CD4-positive, alpha-beta T cell (primary cell): ENCODE measurements at regions not wholly inside any gene's neighbourhood (a gene's known extent, or its start where the extent isn't known, plus 50 kb on each side); places are given as distances from the start of the nearest gene placed in this dataset.
"Not testable (repeated sequence)": the region's sequence is repeated elsewhere in the genome, so short reads cannot be mapped to it uniquely, and the experiment has no call there.

Experiments used
- ATAC-seq: fragments of 200-7000 bp; cut with Tn5 transposase; one replicate; pipeline ENCODE4 v1.10.0; 2022; ENCODE audit warnings: mild to moderate bottlenecking; ENCODE audit not compliant: poor library complexity
- CTCF ChIA-PET: fragments of 350-600 bp; sonication (Branson Sonifier 250); formaldehyde crosslinking; loops from one replicate; lab custom pipeline; 2021; ENCODE audit warnings: antibody characterized with exemption, inconsistent platforms; lab: Charles Lee
- POLR2A ChIA-PET: fragments of 350-600 bp; sonication (Branson Sonifier 250); formaldehyde crosslinking; loops from one replicate; lab custom pipeline; 2021; ENCODE audit warnings: antibody characterized with exemption, inconsistent platforms; lab: Charles Lee
- DNase-seq, 14 experiments: peaks; one replicate each; pipeline ENCODE4 v3.0.0-alpha.2; 2013 to 2020; ENCODE audit warnings: mixed read lengths in 2 of 14
- H3K27ac ChIP-seq, 2 donors: one replicate each; pipeline versions ENCODE4 v1.5.1 to v1.7.0; 2013; ENCODE audit warnings: low read length in 2 of 2, low read depth in 1 of 2, mild to moderate bottlenecking in 1 of 2
- H3K27me3 ChIP-seq, 2 experiments: 1 replicate in 1 of 2; 2 replicates in 1 of 2; pipeline versions ENCODE4 v1.6.1 to v1.7.0; 2013; ENCODE audit warnings: low read length in 2 of 2, control low read depth in 1 of 2, mild to moderate bottlenecking in 1 of 2, moderate library complexity in 1 of 2; ENCODE audit not compliant: insufficient read depth in 2 of 2, control insufficient read depth in 1 of 2
- H3K36me3 ChIP-seq: one replicate; pipeline ENCODE4 v1.6.1; 2013; ENCODE audit warnings: low read length, control low read depth; ENCODE audit not compliant: insufficient read depth
- H3K4me1 ChIP-seq: one replicate; pipeline ENCODE4 v1.6.1; 2013; ENCODE audit warnings: low read length, control low read depth; ENCODE audit not compliant: insufficient read depth
- H3K4me3 ChIP-seq: one replicate; pipeline ENCODE4 v1.5.1; 2013; ENCODE audit warnings: mild to moderate bottlenecking, low read length, moderate library complexity
- H3K9me3 ChIP-seq, 2 experiments: 1 replicate in 1 of 2; 2 replicates in 1 of 2; pipeline versions ENCODE4 v1.6.1 to v1.7.0; 2013; ENCODE audit warnings: low read length in 2 of 2, mild to moderate bottlenecking in 2 of 2, control low read depth in 1 of 2, moderate library complexity in 1 of 2; ENCODE audit not compliant: control insufficient read depth in 1 of 2, insufficient read depth in 1 of 2
- H3K27ac Mint-ChIP-seq: one replicate; pipeline ENCODE4 v1.8.0; 2020; ENCODE audit warnings: mixed read lengths
- H3K27me3 Mint-ChIP-seq: one replicate; pipeline ENCODE4 v1.8.0; 2021; ENCODE audit warnings: mixed read lengths
- H3K36me3 Mint-ChIP-seq: one replicate; pipeline ENCODE4 v1.8.0; 2021; ENCODE audit warnings: low read depth, mixed read lengths
- H3K4me1 Mint-ChIP-seq: one replicate; pipeline ENCODE4 v1.8.0; 2021; ENCODE audit warnings: low read depth, mixed read lengths
- H3K4me3 Mint-ChIP-seq: one replicate; pipeline ENCODE4 v1.8.0; 2020; ENCODE audit warnings: mild to moderate bottlenecking, mixed read lengths
- H3K9me3 Mint-ChIP-seq: one replicate; pipeline ENCODE4 v1.8.0; 2020; ENCODE audit warnings: mixed read lengths
- intact Hi-C, 2 experiments: fragments of 100-400 bp; cut with DNase I in 1 of 2; cut with micrococcal nuclease in 1 of 2; formaldehyde crosslinking; loops; one replicate each; pipeline versions ENCODE4 v1.15.1 to v1.9.0; 2023 to 2025; cut with DNase I, micrococcal nuclease
- TF ChIP-seq, protein P1 (sequence below): fragments of 200-600 bp; IDR thresholded peaks from one replicate; pipeline ENCODE4 v1.8.0; 2022; ENCODE audit warnings: antibody characterized with exemption, mild to moderate bottlenecking

DNA sequence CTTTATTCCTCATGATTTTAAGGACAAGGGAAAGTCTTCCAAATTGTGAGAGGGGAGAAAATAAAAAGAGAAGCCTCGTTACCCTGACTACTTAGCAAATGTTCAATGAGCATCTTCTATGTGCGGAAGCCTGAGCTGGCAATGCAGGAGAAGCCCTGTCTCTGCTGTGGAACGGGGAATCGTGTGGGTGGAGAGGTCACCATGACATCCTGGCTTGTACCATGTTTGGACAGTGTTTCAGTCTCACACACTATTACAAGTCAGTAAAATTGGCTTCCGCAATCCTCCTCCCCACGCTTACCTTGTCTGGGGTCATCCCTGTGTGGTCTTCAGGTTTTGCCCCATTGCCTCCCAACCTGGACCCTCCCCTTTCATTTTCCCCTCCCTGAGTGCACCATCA is 65.0 kb upstream of the PPM1B start:
- DNase-seq (no peak), ATAC-seq (no peak)
- H3K4me1 Mint-ChIP-seq, result peaks cover 8% of the 10 kb centered on the region
- H3K36me3 Mint-ChIP-seq, result no peaks in the 10 kb centered on the region
- no peaks in the 10 kb centered on the region for H3K4me1 ChIP-seq
- H3K27me3 Mint-ChIP-seq, result no peaks in the 10 kb centered on the region
- TF ChIP-seq, protein P1, sequence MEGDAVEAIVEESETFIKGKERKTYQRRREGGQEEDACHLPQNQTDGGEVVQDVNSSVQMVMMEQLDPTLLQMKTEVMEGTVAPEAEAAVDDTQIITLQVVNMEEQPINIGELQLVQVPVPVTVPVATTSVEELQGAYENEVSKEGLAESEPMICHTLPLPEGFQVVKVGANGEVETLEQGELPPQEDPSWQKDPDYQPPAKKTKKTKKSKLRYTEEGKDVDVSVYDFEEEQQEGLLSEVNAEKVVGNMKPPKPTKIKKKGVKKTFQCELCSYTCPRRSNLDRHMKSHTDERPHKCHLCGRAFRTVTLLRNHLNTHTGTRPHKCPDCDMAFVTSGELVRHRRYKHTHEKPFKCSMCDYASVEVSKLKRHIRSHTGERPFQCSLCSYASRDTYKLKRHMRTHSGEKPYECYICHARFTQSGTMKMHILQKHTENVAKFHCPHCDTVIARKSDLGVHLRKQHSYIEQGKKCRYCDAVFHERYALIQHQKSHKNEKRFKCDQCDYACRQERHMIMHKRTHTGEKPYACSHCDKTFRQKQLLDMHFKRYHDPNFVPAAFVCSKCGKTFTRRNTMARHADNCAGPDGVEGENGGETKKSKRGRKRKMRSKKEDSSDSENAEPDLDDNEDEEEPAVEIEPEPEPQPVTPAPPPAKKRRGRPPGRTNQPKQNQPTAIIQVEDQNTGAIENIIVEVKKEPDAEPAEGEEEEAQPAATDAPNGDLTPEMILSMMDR, result no peak
- H3K27me3 ChIP-seq, result no peaks in the 10 kb centered on the region
- intact Hi-C loops, result no loop called here
- no peak overlapping the region for H3K4me3 ChIP-seq
- H3K27ac Mint-ChIP-seq, result no peak overlapping the region
- no peaks in the 10 kb centered on the region for H3K9me3 Mint-ChIP-seq
- H3K36me3 ChIP-seq, result no peaks in the 10 kb centered on the region
- no peak overlapping the region for H3K4me3 Mint-ChIP-seq
- CTCF ChIA-PET, result no interaction called here
- no peaks in the 10 kb centered on the region for H3K9me3 ChIP-seq
- POLR2A ChIA-PET, result no interaction called here
- H3K27ac ChIP-seq, result no peak overlapping the region

DNA sequence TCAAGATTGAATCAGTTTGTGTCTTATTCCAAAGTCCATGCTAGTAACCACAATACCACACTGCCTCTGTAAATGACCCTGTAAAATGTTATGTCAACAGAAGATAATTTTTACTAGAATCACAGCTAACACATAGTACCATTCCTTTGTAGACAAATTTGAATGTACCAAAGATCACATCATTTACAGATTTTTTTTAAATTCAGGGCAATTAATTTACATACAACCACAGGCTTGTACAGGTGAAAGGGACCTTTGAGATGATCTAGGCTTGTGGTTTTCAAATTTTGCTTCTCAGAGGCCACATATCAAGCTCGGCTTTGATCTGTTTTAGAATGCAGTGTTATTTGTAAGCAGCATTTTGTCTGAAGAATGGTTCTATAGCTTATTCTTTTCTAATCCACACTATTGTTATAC is 63.8 kb upstream of the PPM1B start:
- H3K36me3 Mint-ChIP-seq, result no peaks in the 10 kb centered on the region
- H3K4me1 ChIP-seq, result no peaks in the 10 kb centered on the region
- H3K27ac Mint-ChIP-seq, result no peak overlapping the region
- DNase-seq (no peak), ATAC-seq (no peak)
- H3K9me3 Mint-ChIP-seq, result no peaks in the 10 kb centered on the region
- ChIA-PET POLR2A (no interaction called here), CTCF (no interaction called here)
- intact Hi-C loops, result no loop called here
- TF ChIP-seq, protein P1, result no peak
- H3K9me3 ChIP-seq, result no peaks in the 10 kb centered on the region
- no peaks in the 10 kb centered on the region for H3K27me3 Mint-ChIP-seq
- no peak overlapping the region for H3K27ac ChIP-seq
- H3K27me3 ChIP-seq, result no peaks in the 10 kb centered on the region
- H3K4me3 Mint-ChIP-seq, result no peak overlapping the region
- no peaks in the 10 kb centered on the region for H3K36me3 ChIP-seq
- H3K4me1 Mint-ChIP-seq, result peaks cover 8% of the 10 kb centered on the region
- H3K4me3 ChIP-seq, result no peak overlapping the region

DNA sequence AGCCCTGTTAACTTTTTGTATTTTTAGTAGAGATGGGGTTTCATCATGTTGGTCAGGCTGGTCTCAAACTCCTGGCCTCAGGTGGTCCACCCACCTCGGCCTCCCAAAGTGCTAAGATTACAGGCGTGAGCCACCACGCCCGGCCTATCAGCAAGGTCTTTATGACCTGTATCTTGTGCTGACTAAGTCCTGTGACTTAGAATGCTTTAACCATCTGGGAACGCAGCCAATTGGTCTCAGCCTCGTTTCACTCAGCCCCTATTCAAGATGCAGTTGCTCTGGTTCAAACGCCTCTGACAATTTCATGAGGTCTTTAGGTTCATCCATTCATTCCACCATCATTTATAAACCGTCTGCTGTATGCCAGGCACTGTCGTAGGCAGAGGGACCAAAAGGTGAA is 62.2 kb upstream of the PPM1B start:
- H3K4me3 ChIP-seq, H3K27ac ChIP-seq, DNase-seq, H3K36me3 Mint-ChIP-seq, H3K4me1 ChIP-seq, intact Hi-C loops, POLR2A ChIA-PET, H3K4me3 Mint-ChIP-seq, ATAC-seq, H3K4me1 Mint-ChIP-seq, H3K27me3 Mint-ChIP-seq, H3K27ac Mint-ChIP-seq, H3K9me3 ChIP-seq, H3K27me3 ChIP-seq, CTCF ChIA-PET, H3K9me3 Mint-ChIP-seq, H3K36me3 ChIP-seq: not testable (repeated sequence)

DNA sequence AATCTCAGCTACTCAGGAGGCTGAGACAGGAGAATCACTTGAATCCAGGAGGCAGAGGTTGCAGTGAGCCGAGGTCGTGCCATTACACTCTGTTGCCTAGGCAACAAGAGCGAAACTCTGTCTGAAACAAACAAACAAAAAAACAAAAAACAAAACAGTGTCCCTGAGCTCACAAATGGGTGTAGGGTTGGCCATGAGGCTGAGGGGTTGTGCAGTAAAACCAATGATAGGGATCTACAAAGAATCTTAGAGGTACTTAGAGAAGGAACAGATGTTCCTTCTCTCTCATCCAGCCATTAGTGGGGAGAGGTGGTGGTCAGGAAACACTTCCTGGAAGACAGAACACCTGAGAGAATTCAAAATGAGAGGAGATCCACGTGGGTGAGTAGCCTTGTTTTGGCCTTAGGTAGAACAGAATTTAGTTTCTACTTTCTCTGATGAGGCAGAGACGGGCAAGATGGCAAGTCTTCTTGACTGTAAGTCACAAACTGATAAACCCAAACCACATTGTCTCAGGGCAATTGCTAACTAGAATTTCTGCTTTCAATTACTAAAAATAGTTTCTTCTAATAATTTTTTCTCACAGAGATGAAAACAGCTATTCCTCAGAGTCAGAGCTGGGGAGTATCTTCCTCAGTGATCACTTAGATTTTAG is 61.5 kb upstream of the PPM1B start:
- Histone ChIP-seq H3K36me3 (no peaks in the 10 kb centered on the region), H3K4me3 (no peak overlapping the region), H3K27ac (no peak overlapping the region), H3K27me3 (no peaks in the 10 kb centered on the region), H3K9me3 (no peaks in the 10 kb centered on the region), H3K4me1 (no peaks in the 10 kb centered on the region)
- Mint-ChIP-seq H3K4me1 (peaks cover 5% of the 10 kb centered on the region), H3K27ac (no peak overlapping the region), H3K27me3 (no peaks in the 10 kb centered on the region), H3K36me3 (no peaks in the 10 kb centered on the region), H3K9me3 (no peaks in the 10 kb centered on the region), H3K4me3 (no peak overlapping the region)
- ChIA-PET CTCF (no interaction called here), POLR2A (no interaction called here)
- ATAC-seq (no peak), DNase-seq (no peak)
- intact Hi-C loops, result no loop called here
- TF ChIP-seq, protein P1, result no peak
